ENCODE measurements at regions not wholly inside any gene's neighbourhood (a gene's known extent, or its start where the extent isn't known, plus 50 kb on each side); places are given as distances from the start of the nearest gene placed in this dataset.

- no peak for TF ChIP-seq POLR2A (IDR thresholded peaks at IDR 0.05)
- TF ChIP-seq CTCF (IDR thresholded peaks at IDR 0.05), result no peak
These were observed 380.0 kb downstream of the KLF12 start for GRCh38 chr13:73754241-73754640.

All from ovary (tissue), 3 donors.